GM23338 (cell line): ENCODE measurements at regions not wholly inside any gene's neighbourhood (a gene's known extent, or its start where the extent isn't known, plus 50 kb on each side); places are given as distances from the start of the nearest gene placed in this dataset.

Source experiments
- ATAC-seq: fragments of 200-7000 bp; cut with Tn5 transposase; 3 replicates; pipeline ENCODE4 v1.9.1; 2020
- DNase-seq: peaks from one replicate; pipeline ENCODE4 v3.0.0-alpha.2; 2015; ENCODE audit warnings: low spot score
- H2AFZ ChIP-seq: fragments of 200-600 bp; sonication (generic); 2 replicates; pipeline ENCODE4 v1.8.0; 2016; ENCODE audit warnings: antibody characterized with exemption, mild to moderate bottlenecking, moderate library complexity
- H3F3A ChIP-seq: fragments of 200-600 bp; sonication (generic); replicated peaks from 2 replicates; pipeline ENCODE4 v1.8.0; 2017; ENCODE audit warnings: antibody characterized with exemption, mixed run types, low read depth
- H3K27ac ChIP-seq: fragments of 200-600 bp; sonication (generic); 2 replicates; pipeline ENCODE4 v1.6.1; 2016; ENCODE audit warnings: low read depth
- H3K27me3 ChIP-seq: fragments of 200-600 bp; sonication (generic); 2 replicates; pipeline ENCODE4 v1.8.0; 2016; ENCODE audit warnings: mild to moderate bottlenecking, mixed run types, moderate library complexity; ENCODE audit not compliant: insufficient read depth
- H3K36me3 ChIP-seq: fragments of 200-600 bp; sonication (generic); 2 replicates; pipeline ENCODE4 v1.8.0; 2016; ENCODE audit warnings: mild to moderate bottlenecking; ENCODE audit not compliant: insufficient read depth
- H3K4me1 ChIP-seq: fragments of 200-600 bp; sonication (generic); 2 replicates; pipeline ENCODE4 v1.8.0; 2016; ENCODE audit warnings: mild to moderate bottlenecking, moderate library complexity; ENCODE audit not compliant: insufficient read depth
- H3K4me2 ChIP-seq: fragments of 200-600 bp; sonication (generic); 2 replicates; pipeline ENCODE4 v1.7.1; 2017; ENCODE audit warnings: mixed run types
- H3K4me3 ChIP-seq: fragments of 200-600 bp; sonication (generic); 2 replicates; pipeline ENCODE4 v1.6.1; 2016; ENCODE audit warnings: mixed run types
- H3K79me2 ChIP-seq: fragments of 200-600 bp; sonication (generic); replicated peaks from 2 replicates; pipeline ENCODE4 v1.8.0; 2017; ENCODE audit warnings: mild to moderate bottlenecking; ENCODE audit not compliant: insufficient read depth
- H3K9me2 ChIP-seq: fragments of 200-600 bp; sonication (generic); 2 replicates; pipeline ENCODE4 v1.8.0; 2017; ENCODE audit not compliant: insufficient read depth
- H4K20me1 ChIP-seq: fragments of 200-600 bp; sonication (generic); replicated peaks from 2 replicates; pipeline ENCODE4 v1.8.0; 2017; ENCODE audit warnings: mild to moderate bottlenecking; ENCODE audit not compliant: insufficient read depth
- H3K27ac Mint-ChIP-seq: 2 replicates; pipeline ENCODE4 v1.8.0; 2020; ENCODE audit warnings: inconsistent platforms, mild to moderate bottlenecking, moderate library complexity, mixed read lengths
- H3K27me3 Mint-ChIP-seq: 3 replicates; pipeline ENCODE4 v1.8.0; 2022; ENCODE audit warnings: low read depth, mild to moderate bottlenecking, moderate library complexity, mixed read lengths, inconsistent platforms; ENCODE audit not compliant: insufficient read depth, poor library complexity
- H3K36me3 Mint-ChIP-seq: 3 replicates; pipeline ENCODE4 v1.8.0; 2021; ENCODE audit warnings: low read depth, mild to moderate bottlenecking, inconsistent platforms, moderate library complexity, mixed read lengths
- H3K4me1 Mint-ChIP-seq: 3 replicates; pipeline ENCODE4 v1.8.0; 2020; ENCODE audit warnings: mild to moderate bottlenecking, inconsistent platforms, mixed read lengths
- H3K4me3 Mint-ChIP-seq: 3 replicates; pipeline ENCODE4 v1.8.0; 2021; ENCODE audit warnings: moderate library complexity, mild to moderate bottlenecking, inconsistent platforms, mixed read lengths
- H3K9me3 Mint-ChIP-seq: 3 replicates; pipeline ENCODE4 v1.8.0; 2020; ENCODE audit warnings: moderate library complexity, mild to moderate bottlenecking, inconsistent platforms, mixed read lengths
- CREB1 ChIP-seq: fragments of 250-450 bp; sonication (Bioruptor Pico); IDR thresholded peaks from 2 replicates; pipeline ENCODE4 v1.5.0; 2020; ENCODE audit warnings: low read depth, mild to moderate bottlenecking, moderate library complexity
- CTCF ChIP-seq, 2 experiments: fragments of 200-600 bp in 1 of 2; sonication (generic) in 1 of 2; conservative IDR thresholded peaks; 2 replicates each; pipeline versions ENCODE4 v1.5.1 to v1.6.1; 2016 to 2017; ENCODE audit warnings: antibody characterized with exemption in 2 of 2, low read depth in 2 of 2, mild to moderate bottlenecking in 2 of 2, moderate library complexity in 1 of 2
- ETS1 ChIP-seq: IDR thresholded peaks from 2 replicates; pipeline ENCODE4 v1.6.1; 2016; ENCODE audit warnings: antibody characterized with exemption
- EZH2 ChIP-seq: fragments of 200-600 bp; sonication (generic); IDR thresholded peaks from one replicate; pipeline ENCODE4 v1.8.0; 2017; ENCODE audit warnings: antibody characterized with exemption, mild to moderate bottlenecking, low read depth; ENCODE audit not compliant: unreplicated experiment
- EZH2phosphoT487 ChIP-seq: fragments of 200-600 bp; sonication (generic); IDR thresholded peaks from one replicate; pipeline ENCODE4 v1.8.1; 2018; ENCODE audit warnings: antibody characterized with exemption; ENCODE audit not compliant: unreplicated experiment
- JUNB ChIP-seq: IDR thresholded peaks from one replicate; pipeline ENCODE4 v1.6.1; 2016; ENCODE audit warnings: antibody characterized with exemption; ENCODE audit not compliant: unreplicated experiment
- NANOG ChIP-seq: IDR thresholded peaks from 2 replicates; pipeline ENCODE4 v1.6.1; 2016; ENCODE audit warnings: antibody characterized with exemption, borderline replicate concordance
- POLR2AphosphoS5 ChIP-seq: IDR thresholded peaks from 2 replicates; pipeline ENCODE4 v1.6.1; 2016; ENCODE audit warnings: antibody characterized with exemption, low read depth
- REST ChIP-seq: IDR thresholded peaks from one replicate; pipeline ENCODE4 v1.6.1; 2018; ENCODE audit warnings: antibody characterized with exemption; ENCODE audit not compliant: unreplicated experiment
- STAT1 ChIP-seq: IDR thresholded peaks from one replicate; pipeline ENCODE4 v1.6.1; 2016; ENCODE audit warnings: antibody characterized with exemption; ENCODE audit not compliant: unreplicated experiment
- ZNF114 ChIP-seq: fragments of 250-450 bp; sonication (Bioruptor Pico); IDR thresholded peaks from 2 replicates; pipeline ENCODE4 v1.5.0; 2020; ENCODE audit warnings: mild to moderate bottlenecking, moderate library complexity
- ZNF331 ChIP-seq: fragments of 250-450 bp; sonication (Bioruptor Pico); IDR thresholded peaks from 2 replicates; pipeline ENCODE4 v1.5.0; 2020; ENCODE audit warnings: low read depth, mild to moderate bottlenecking, moderate library complexity
- ZNF462 ChIP-seq: fragments of 250-450 bp; sonication (Bioruptor Pico); IDR thresholded peaks from 2 replicates; pipeline ENCODE4 v1.5.0; 2020; ENCODE audit warnings: mild to moderate bottlenecking, moderate library complexity

GRCh38 chr18:60111525-60111924 is 211.7 kb downstream of the PMAIP1 start (continued):
- TF ChIP-seq CREB1 = no peak
- no peak for TF ChIP-seq NANOG

GRCh38 chr18:60110836-60111235 is 211.0 kb downstream of the PMAIP1 start:
- Histone ChIP-seq H2AFZ (no peak overlapping the region), H3K79me2 (no peaks in the 10 kb centered on the region), H3K4me1 (no peaks in the 10 kb centered on the region), H3F3A (no peaks in the 10 kb centered on the region), H3K4me2 (no peak overlapping the region), H3K4me3 (no peak overlapping the region), H3K27ac (no peak overlapping the region), H3K9me2 (0 out of 2 replicates have a peak, but pooled peaks cover 5% of the 10 kb centered on the region), H4K20me1 (no peaks in the 10 kb centered on the region), H3K27me3 (no peaks in the 10 kb centered on the region), H3K36me3 (no peaks in the 10 kb centered on the region)
- no peak for TF ChIP-seq CREB1
- no peak for TF ChIP-seq ZNF462 (CRISPR knock-in tag)
- TF ChIP-seq EZH2phosphoT487 = no peak
- no peak for TF ChIP-seq REST
- TF ChIP-seq STAT1 = no peak
- TF ChIP-seq ZNF114 (CRISPR knock-in tag) = no peak
- no peak for TF ChIP-seq JUNB
- no peak for TF ChIP-seq NANOG
- no peak for TF ChIP-seq POLR2AphosphoS5
- no peak for TF ChIP-seq CTCF (conservative IDR thresholded peaks at IDR 0.05; ENCODE audit: low read depth in 2 of 2)
- no peak for TF ChIP-seq ZNF331 (CRISPR knock-in tag)
- no peak for TF ChIP-seq EZH2
- no peak for TF ChIP-seq ETS1
- H3K27ac Mint-ChIP-seq = no peak overlapping the region
- no peaks in the 10 kb centered on the region for H3K4me1 Mint-ChIP-seq
- no peaks in the 10 kb centered on the region for H3K36me3 Mint-ChIP-seq
- H3K27me3 Mint-ChIP-seq = no peaks in the 10 kb centered on the region
- no peaks in the 10 kb centered on the region for H3K9me3 Mint-ChIP-seq
- H3K4me3 Mint-ChIP-seq = no peak overlapping the region
- DNase-seq = no peak
- ATAC-seq = no peak
